Neuronal stem cell (in vitro differentiated cells): ENCODE measurements at regions not wholly inside any gene's neighbourhood (a gene's known extent, or its start where the extent isn't known, plus 50 kb on each side); places are given as distances from the start of the nearest gene placed in this dataset.

Experiments used
- DNase-seq: peaks from one replicate; pipeline ENCODE4 v3.0.0-alpha.2; 2013; ENCODE audit warnings: low spot score
- H2AFZ ChIP-seq: one replicate; pipeline ENCODE4 v1.6.1; 2013; ENCODE audit warnings: mild to moderate bottlenecking, low read length, inconsistent platforms
- H2AK5ac ChIP-seq: 2 replicates; pipeline ENCODE4 v1.6.1; 2013; ENCODE audit warnings: low read depth, mild to moderate bottlenecking, inconsistent platforms, low read length, moderate library complexity, mixed read lengths
- H2BK120ac ChIP-seq: 2 replicates; pipeline ENCODE4 v1.6.1; 2013; ENCODE audit warnings: low read depth, mild to moderate bottlenecking, inconsistent platforms, low read length, moderate library complexity, mixed read lengths
- H2BK12ac ChIP-seq: one replicate; pipeline ENCODE4 v1.6.1; 2013; ENCODE audit warnings: low read length, inconsistent platforms
- H2BK15ac ChIP-seq: 2 replicates; pipeline ENCODE4 v1.6.1; 2013; ENCODE audit warnings: mild to moderate bottlenecking, low read length, inconsistent platforms, mixed read lengths
- H2BK5ac ChIP-seq: one replicate; pipeline ENCODE4 v1.6.1; 2013; ENCODE audit warnings: inconsistent platforms, mild to moderate bottlenecking, low read length, moderate library complexity
- H3K14ac ChIP-seq: one replicate; pipeline ENCODE4 v1.6.1; 2013; ENCODE audit warnings: low read length, inconsistent platforms
- H3K18ac ChIP-seq: 2 replicates; pipeline ENCODE4 v1.6.1; 2013; ENCODE audit warnings: low read length, inconsistent platforms
- H3K23ac ChIP-seq: 2 replicates; pipeline ENCODE4 v1.6.1; 2013; ENCODE audit warnings: low read depth, mild to moderate bottlenecking, mixed read lengths, low read length, inconsistent platforms; ENCODE audit not compliant: poor library complexity
- H3K27ac ChIP-seq: replicated peaks from 3 replicates; pipeline ENCODE4 v1.5.1; 2013; ENCODE audit warnings: low read length, inconsistent platforms
- H3K27me3 ChIP-seq, 3 experiments: 2 replicates each; pipeline ENCODE4 v1.6.1; 2013; ENCODE audit warnings: low read length in 3 of 3, mild to moderate bottlenecking in 2 of 3, inconsistent platforms in 1 of 3, low read depth in 1 of 3, mixed read lengths in 1 of 3, moderate library complexity in 1 of 3; ENCODE audit not compliant: control insufficient read depth in 3 of 3, insufficient read depth in 3 of 3
- H3K36me3 ChIP-seq, 2 donors: replicated peaks in 1 of 2; 2 replicates each; pipeline ENCODE4 v1.6.1; 2013; ENCODE audit warnings: low read length in 2 of 2; ENCODE audit not compliant: control insufficient read depth in 2 of 2, insufficient read depth in 2 of 2
- H3K4ac ChIP-seq: 2 replicates; pipeline ENCODE4 v1.6.1; 2013; ENCODE audit warnings: inconsistent platforms, mild to moderate bottlenecking, low read length, moderate library complexity
- H3K4me1 ChIP-seq, 2 donors: 1 replicate in 1 of 2; 2 replicates in 1 of 2; pipeline ENCODE4 v1.6.1; 2013; ENCODE audit warnings: low read length in 2 of 2, low read depth in 1 of 2; ENCODE audit not compliant: control insufficient read depth in 2 of 2, insufficient read depth in 1 of 2
- H3K4me2 ChIP-seq: one replicate; pipeline ENCODE4 v1.6.1; 2013; ENCODE audit warnings: mild to moderate bottlenecking, low read length, inconsistent platforms; ENCODE audit not compliant: insufficient read depth, poor library complexity, severe bottlenecking
- H3K4me3 ChIP-seq, 2 donors: 2 replicates each; pipeline ENCODE4 v1.5.1; 2013; ENCODE audit warnings: low read length in 2 of 2, mild to moderate bottlenecking in 2 of 2, inconsistent platforms in 1 of 2, moderate library complexity in 1 of 2
- H3K79me1 ChIP-seq: one replicate; pipeline ENCODE4 v1.6.1; 2013; ENCODE audit warnings: low read depth, mild to moderate bottlenecking, inconsistent platforms, low read length, moderate library complexity
- H3K9ac ChIP-seq: one replicate; pipeline ENCODE4 v1.6.1; 2013; ENCODE audit warnings: mild to moderate bottlenecking, low read depth, low read length, inconsistent platforms; ENCODE audit not compliant: poor library complexity
- H3K9me3 ChIP-seq, 2 donors: replicated peaks in 1 of 2; 2 replicates each; pipeline versions ENCODE3 to v1.6.1; 2013; ENCODE audit warnings: low read length in 2 of 2, mild to moderate bottlenecking in 2 of 2, inconsistent platforms in 1 of 2, low read depth in 1 of 2, mixed read lengths in 1 of 2, moderate library complexity in 1 of 2; ENCODE audit not compliant: control insufficient read depth in 2 of 2, insufficient read depth in 1 of 2
- H4K8ac ChIP-seq: one replicate; pipeline ENCODE4 v1.6.1; 2013; ENCODE audit warnings: low read depth, mild to moderate bottlenecking, inconsistent platforms, low read length, moderate library complexity
- H4K91ac ChIP-seq: one replicate; pipeline ENCODE4 v1.6.1; 2013; ENCODE audit warnings: low read length, low read depth, mild to moderate bottlenecking, inconsistent platforms; ENCODE audit not compliant: poor library complexity
- WGBS, 2 donors: extraction: QIAGEN DNeasy Blood & Tissue Kit; methylation state at CpG; one replicate each; pipeline ENCODE4 v1.1.7; 2013; ENCODE audit warnings: missing lambda C conversion rate in 2 of 2, mixed read lengths in 1 of 2; ENCODE audit not compliant: insufficient read length in 2 of 2, insufficient replicate concordance in 1 of 2; ENCODE audit errors: extremely low coverage in 2 of 2; 5-methylcytosine and 5-hydroxymethylcytosine counted together

DNA sequence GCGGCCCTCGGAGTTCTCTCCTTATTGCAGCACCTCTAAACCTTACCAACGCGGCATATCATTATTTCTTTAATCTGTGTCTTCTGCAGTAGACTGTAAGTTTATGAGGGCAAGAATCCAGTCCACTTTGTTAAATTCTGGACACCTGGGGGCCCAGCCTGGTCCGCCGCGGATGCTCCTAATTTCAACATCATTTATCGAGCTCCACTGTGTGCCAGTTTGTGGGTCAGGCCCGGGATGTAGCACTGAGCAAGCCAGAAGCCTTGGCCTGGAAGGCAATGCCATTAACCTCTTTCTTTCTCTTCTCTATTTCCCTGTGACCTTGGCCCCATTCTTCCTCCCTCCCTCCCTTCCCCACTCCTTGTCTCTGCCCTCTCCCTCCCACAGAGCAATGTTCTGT, 70.6 kb upstream of the CACNA1E start:
- Histone ChIP-seq H3K27ac (no peak overlapping the region), H3K23ac (no peak overlapping the region), H3K9me3 (no peaks in the 10 kb centered on the region), H2BK15ac (no peak overlapping the region), H4K8ac (no peak overlapping the region), H2BK120ac (no peak overlapping the region), H3K4ac (no peak overlapping the region), H3K4me2 (no peak overlapping the region), H3K4me3 (no peak overlapping the region), H3K27me3 (no peaks in the 10 kb centered on the region), H3K14ac (peak overlapping the region; percentile 15), H2AFZ (no peak overlapping the region), H3K4me1 (no peaks in the 10 kb centered on the region), H3K79me1 (no peaks in the 10 kb centered on the region), H2BK5ac (no peak overlapping the region), H4K91ac (no peak overlapping the region), H3K9ac (no peak overlapping the region), H3K36me3 (no peaks in the 10 kb centered on the region), H2AK5ac (no peak overlapping the region), H3K18ac (no peak overlapping the region), H2BK12ac (no peak overlapping the region)
- no CpG with 5 or more reads among the region's 9 CpGs for WGBS, 2 donors
- no peak for DNase-seq

DNA sequence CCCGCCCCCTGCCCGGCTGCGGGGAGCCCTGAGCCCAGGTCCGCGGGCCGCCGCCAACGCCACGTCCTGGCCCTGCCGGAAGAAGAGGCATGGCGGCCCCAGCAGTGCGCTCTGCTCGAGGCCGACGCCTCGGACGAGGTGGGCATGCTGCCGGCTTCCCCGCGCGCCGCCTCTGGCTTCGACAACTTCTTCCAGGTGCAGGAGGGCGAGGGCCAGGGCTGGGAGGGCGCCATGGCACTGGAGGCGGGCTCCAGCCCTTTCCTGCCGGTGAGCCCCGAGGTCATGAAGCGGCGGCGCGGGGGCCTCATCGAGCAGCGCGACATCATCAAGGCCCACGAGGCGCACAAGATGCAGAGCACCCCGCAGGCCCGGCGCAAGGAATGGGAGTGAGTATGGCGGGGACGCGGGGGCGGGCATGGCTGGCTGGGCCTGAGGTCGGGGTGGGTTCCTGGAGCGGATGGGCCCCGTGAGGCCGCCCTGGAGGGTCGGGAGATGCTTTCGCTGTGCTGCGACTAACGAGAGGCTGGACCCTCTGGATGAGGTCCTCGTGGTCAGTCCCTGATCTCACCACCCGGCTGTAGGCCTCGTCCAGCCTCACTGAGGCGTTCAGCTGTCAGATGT, 70.0 kb upstream of the CACNA1E start:
- H3K79me1 ChIP-seq = no peaks in the 10 kb centered on the region
- no peak overlapping the region for H2BK5ac ChIP-seq
- peak overlapping the region; percentile 15 for H3K14ac ChIP-seq
- no peaks in the 10 kb centered on the region for H3K9me3 ChIP-seq
- no peak overlapping the region for H3K9ac ChIP-seq
- H2AK5ac ChIP-seq = no peak overlapping the region
- no peak overlapping the region for H3K23ac ChIP-seq
- no peak overlapping the region for H4K91ac ChIP-seq
- no peak for DNase-seq
- no peak overlapping the region for H3K4me3 ChIP-seq
- no peak overlapping the region for H4K8ac ChIP-seq
- no CpG with 5 or more reads among the region's 56 CpGs for WGBS, 2 donors
- no peak overlapping the region for H2AFZ ChIP-seq
- H3K36me3 ChIP-seq = no peaks in the 10 kb centered on the region
- no peak overlapping the region for H3K4ac ChIP-seq
- H2BK12ac ChIP-seq = no peak overlapping the region
- no peaks in the 10 kb centered on the region for H3K27me3 ChIP-seq
- H3K18ac ChIP-seq = peak overlapping the region; percentile 22
- no peaks in the 10 kb centered on the region for H3K4me1 ChIP-seq
- no peak overlapping the region for H3K27ac ChIP-seq
- H2BK15ac ChIP-seq = no peak overlapping the region
- H2BK120ac ChIP-seq = no peak overlapping the region
- H3K4me2 ChIP-seq = no peak overlapping the region

DNA sequence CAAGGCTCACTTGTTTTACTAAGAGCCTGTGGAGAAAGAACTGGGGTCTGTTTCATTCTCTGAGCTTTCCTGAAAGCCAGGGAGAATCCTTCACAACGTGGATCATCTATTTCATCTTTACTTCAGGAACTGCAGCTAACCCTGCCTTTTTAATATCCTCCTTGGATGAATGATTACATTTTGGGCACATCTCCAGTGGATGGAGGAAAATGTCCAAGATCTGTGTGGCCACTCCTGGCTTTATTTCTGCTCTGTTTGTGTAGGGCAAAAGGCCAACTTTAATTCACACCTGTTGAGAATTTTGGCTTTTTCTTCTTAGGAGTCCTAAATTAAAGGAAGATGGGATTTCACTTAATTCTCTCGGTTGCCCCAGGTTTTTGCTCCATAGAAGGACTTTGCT, 69.5 kb upstream of the CACNA1E start:
- no peak overlapping the region for H2BK12ac ChIP-seq
- no peak overlapping the region for H2BK5ac ChIP-seq
- no peak overlapping the region for H2BK15ac ChIP-seq
- no peaks in the 10 kb centered on the region for H3K27me3 ChIP-seq
- WGBS, 2 donors = no CpG with 5 or more reads among the region's 2 CpGs
- H3K79me1 ChIP-seq = no peaks in the 10 kb centered on the region
- H3K18ac ChIP-seq = no peak overlapping the region
- H3K23ac ChIP-seq = no peak overlapping the region
- no peak for DNase-seq
- no peak overlapping the region for H3K9ac ChIP-seq
- no peak overlapping the region for H3K14ac ChIP-seq
- no peak overlapping the region for H4K8ac ChIP-seq
- H3K27ac ChIP-seq = no peak overlapping the region
- no peaks in the 10 kb centered on the region for H3K4me1 ChIP-seq
- no peak overlapping the region for H2AK5ac ChIP-seq
- no peak overlapping the region for H3K4ac ChIP-seq
- no peak overlapping the region for H3K4me3 ChIP-seq
- H3K9me3 ChIP-seq = no peaks in the 10 kb centered on the region
- H3K4me2 ChIP-seq = no peak overlapping the region
- no peak overlapping the region for H4K91ac ChIP-seq
- no peaks in the 10 kb centered on the region for H3K36me3 ChIP-seq
- H2BK120ac ChIP-seq = no peak overlapping the region
- no peak overlapping the region for H2AFZ ChIP-seq

- Histone ChIP-seq H3K27me3 (no peaks in the 10 kb centered on the region), H3K18ac (no peak overlapping the region), H3K4me3 (no peak overlapping the region), H3K9me3 (no peaks in the 10 kb centered on the region), H2AFZ (no peak overlapping the region), H3K4me2 (no peak overlapping the region), H3K27ac (no peak overlapping the region), H3K9ac (no peak overlapping the region), H4K8ac (no peak overlapping the region), H2BK120ac (no peak overlapping the region), H2AK5ac (no peak overlapping the region), H2BK5ac (no peak overlapping the region), H3K4me1 (no peaks in the 10 kb centered on the region), H3K79me1 (no peaks in the 10 kb centered on the region), H3K36me3 (no peaks in the 10 kb centered on the region), H3K14ac (no peak overlapping the region), H3K23ac (no peak overlapping the region), H2BK12ac (no peak overlapping the region), H3K4ac (no peak overlapping the region), H4K91ac (no peak overlapping the region), H2BK15ac (no peak overlapping the region)
- DNase-seq = no peak
- no CpG with 5 or more reads among the region's 7 CpGs for WGBS, 2 donors
Observed at GRCh38 chr1:181416268-181416860, 67.0 kb upstream of the CACNA1E start.
